CD14-positive monocyte (primary cell): ENCODE measurements at regions not wholly inside any gene's neighbourhood (a gene's known extent, or its start where the extent isn't known, plus 50 kb on each side); places are given as distances from the start of the nearest gene placed in this dataset.

ENCODE experiments used
- DNase-seq, 3 donors: peaks; one replicate each; pipeline ENCODE4 v3.0.0-alpha.2; 2011 to 2022
- H2AFZ ChIP-seq: 2 replicates; pipeline ENCODE4 v1.6.0; 2012; ENCODE audit warnings: mild to moderate bottlenecking, low read depth, low read length, inconsistent platforms; ENCODE audit not compliant: insufficient read depth, poor library complexity, severe bottlenecking
- H3K27ac ChIP-seq, 2 donors: 1 replicate in 1 of 2; 2 replicates in 1 of 2; pipeline ENCODE4 v1.5.1; 2012 to 2013; ENCODE audit warnings: low read length in 2 of 2, control low read depth in 1 of 2, inconsistent platforms in 1 of 2, low read depth in 1 of 2, mild to moderate bottlenecking in 1 of 2
- H3K27me3 ChIP-seq, 2 donors: one replicate each; pipeline versions ENCODE4 v1.6.0 to v1.6.1; 2011 to 2013; ENCODE audit warnings: low read length in 2 of 2; ENCODE audit not compliant: control insufficient read depth in 2 of 2, insufficient read depth in 2 of 2
- H3K36me3 ChIP-seq, 2 donors: replicated peaks in 1 of 2; 1 replicate in 1 of 2; 2 replicates in 1 of 2; pipeline versions ENCODE4 v1.5.1 to v1.6.1; 2012 to 2013; ENCODE audit warnings: low read length in 2 of 2, control low read depth in 1 of 2, inconsistent platforms in 1 of 2, mild to moderate bottlenecking in 1 of 2; ENCODE audit not compliant: insufficient read depth in 2 of 2, control insufficient read depth in 1 of 2
- H3K4me1 ChIP-seq, 2 donors: 1 replicate in 1 of 2; 2 replicates in 1 of 2; pipeline versions ENCODE4 v1.5.1 to v1.6.1; 2012 to 2013; ENCODE audit warnings: low read length in 2 of 2, control low read depth in 1 of 2, inconsistent platforms in 1 of 2, mild to moderate bottlenecking in 1 of 2, moderate library complexity in 1 of 2; ENCODE audit not compliant: insufficient read depth in 2 of 2, control insufficient read depth in 1 of 2
- H3K4me2 ChIP-seq: replicated peaks from 2 replicates; pipeline ENCODE3; 2012; ENCODE audit warnings: low read length, moderate library complexity, mild to moderate bottlenecking; ENCODE audit not compliant: poor library complexity, severe bottlenecking; ENCODE audit errors: extremely low read depth
- H3K4me3 ChIP-seq, 3 experiments: fragments of 200-600 bp in 1 of 3; sonication (generic) in 1 of 3; replicated peaks in 1 of 3; 1 replicate in 2 of 3; 2 replicates in 1 of 3; pipeline ENCODE4 v1.5.1; 2011 to 2013; ENCODE audit warnings: low read length in 3 of 3, mild to moderate bottlenecking in 3 of 3, control low read depth in 2 of 3, low read depth in 2 of 3, inconsistent platforms in 1 of 3, moderate library complexity in 1 of 3
- H3K79me2 ChIP-seq: 2 replicates; pipeline ENCODE4 v1.6.0; 2012; ENCODE audit warnings: mild to moderate bottlenecking, control low read depth, inconsistent platforms, low read length, moderate library complexity; ENCODE audit not compliant: insufficient read depth
- H3K9ac ChIP-seq: 2 replicates; pipeline ENCODE4 v1.6.0; 2017; ENCODE audit warnings: low read length, mild to moderate bottlenecking; ENCODE audit not compliant: insufficient read depth, poor library complexity, severe bottlenecking
- H3K9me3 ChIP-seq, 2 donors: replicated peaks in 1 of 2; 1 replicate in 1 of 2; 2 replicates in 1 of 2; pipeline versions ENCODE4 v1.5.1 to v1.6.1; 2012 to 2013; ENCODE audit warnings: low read length in 2 of 2, control low read depth in 1 of 2; ENCODE audit not compliant: control insufficient read depth in 1 of 2, insufficient read depth in 1 of 2
- H4K20me1 ChIP-seq: 2 replicates; pipeline ENCODE4 v1.6.0; 2012; ENCODE audit warnings: mild to moderate bottlenecking, low read length, control low read depth, moderate library complexity; ENCODE audit not compliant: insufficient read depth
- H3K27ac Mint-ChIP-seq, 7 donors: one replicate each; pipeline ENCODE4 v1.8.0; 2020; ENCODE audit warnings: mild to moderate bottlenecking in 7 of 7, mixed read lengths in 7 of 7, moderate library complexity in 6 of 7, inconsistent platforms in 2 of 7
- H3K27me3 Mint-ChIP-seq, 3 donors: one replicate each; pipeline ENCODE4 v1.8.0; 2021 to 2022; ENCODE audit warnings: low read depth in 3 of 3, mild to moderate bottlenecking in 3 of 3, mixed read lengths in 3 of 3, moderate library complexity in 3 of 3, inconsistent platforms in 1 of 3
- H3K36me3 Mint-ChIP-seq, 2 donors: one replicate each; pipeline ENCODE4 v1.8.0; 2020; ENCODE audit warnings: mixed read lengths in 2 of 2, inconsistent platforms in 1 of 2, mild to moderate bottlenecking in 1 of 2
- H3K4me1 Mint-ChIP-seq: one replicate; pipeline ENCODE4 v1.8.0; 2020; ENCODE audit warnings: mild to moderate bottlenecking, mixed read lengths
- H3K4me3 Mint-ChIP-seq, 2 donors: one replicate each; pipeline ENCODE4 v1.8.0; 2020; ENCODE audit warnings: mild to moderate bottlenecking in 2 of 2, mixed read lengths in 2 of 2, moderate library complexity in 1 of 2
- H3K9me3 Mint-ChIP-seq, 7 donors: one replicate each; pipeline ENCODE4 v1.8.0; 2020 to 2022; ENCODE audit warnings: mixed read lengths in 7 of 7, mild to moderate bottlenecking in 6 of 7, moderate library complexity in 6 of 7, inconsistent platforms in 2 of 7
- CTCF ChIP-seq: fragments of 200-600 bp; IDR thresholded peaks from one replicate; pipeline ENCODE4 v1.8.0; 2022; ENCODE audit warnings: antibody characterized with exemption, mild to moderate bottlenecking
- WGBS: methylation state at CpG from one replicate; pipeline ENCODE4 v1.1.5; 2013; ENCODE audit warnings: missing lambda C conversion rate; ENCODE audit not compliant: insufficient coverage; 5-methylcytosine and 5-hydroxymethylcytosine counted together
- intact Hi-C, 2 donors: fragments of 100-400 bp; cut with micrococcal nuclease; formaldehyde crosslinking; loops; one replicate each; pipeline versions ENCODE4 v1.15.0 to v1.15.1; 2023

- H3K36me3 Mint-ChIP-seq: no peaks in the 10 kb centered on the region
- H3K4me3 Mint-ChIP-seq: no peak overlapping the region
- peaks cover 0 to 3% (median 0%) of the 10 kb centered on the region in 3 donors for H3K27me3 Mint-ChIP-seq
- Histone ChIP-seq H3K9ac (no peak overlapping the region), H3K36me3 (no peaks in the 10 kb centered on the region), H3K4me2 (no peak overlapping the region), H3K4me1 (no peaks in the 10 kb centered on the region), H3K4me3 (no peak overlapping the region), H3K27me3 (no peaks in the 10 kb centered on the region), H4K20me1 (no peaks in the 10 kb centered on the region), H3K27ac (no peak overlapping the region), H3K9me3 (peaks cover 2 to 6% of the 10 kb centered on the region in 2 donors), H2AFZ (no peak overlapping the region), H3K79me2 (no peaks in the 10 kb centered on the region)
- H3K4me1 Mint-ChIP-seq: no peaks in the 10 kb centered on the region
- no CpG with 5 or more reads among the region's 1 CpG for WGBS
- TF ChIP-seq CTCF: no peak
- intact Hi-C loops: no loop called here
- H3K27ac Mint-ChIP-seq: no peak overlapping the region
- DNase-seq: no peak
- H3K9me3 Mint-ChIP-seq: peaks cover 5 to 19% (median 8%) of the 10 kb centered on the region in 7 donors
These were observed 923.5 kb upstream of the CDH10 start for GRCh38 chr5:25568294-25568693.

- Histone ChIP-seq H3K4me2 (no peak overlapping the region), H3K27me3 (no peaks in the 10 kb centered on the region), H4K20me1 (no peaks in the 10 kb centered on the region), H3K9me3 (peaks cover 6 to 10% of the 10 kb centered on the region in 2 donors), H3K4me3 (no peak overlapping the region), H3K27ac (no peak overlapping the region), H3K79me2 (no peaks in the 10 kb centered on the region), H3K9ac (no peak overlapping the region), H2AFZ (no peak overlapping the region), H3K4me1 (no peaks in the 10 kb centered on the region), H3K36me3 (no peaks in the 10 kb centered on the region)
- WGBS: no CpG with 5 or more reads among the region's 3 CpGs
- no peak for TF ChIP-seq CTCF
- Mint-ChIP-seq H3K36me3 (no peaks in the 10 kb centered on the region), H3K4me1 (no peaks in the 10 kb centered on the region), H3K9me3 (peaks cover 7 to 20% (median 10%) of the 10 kb centered on the region in 7 donors), H3K4me3 (no peak overlapping the region), H3K27me3 (peaks cover 0 to 3% (median 1%) of the 10 kb centered on the region in 3 donors), H3K27ac (no peak overlapping the region)
- DNase-seq: no peak
- intact Hi-C loops: no loop called here
These were observed 923.1 kb upstream of the CDH10 start for GRCh38 chr5:25567881-25568280.
